ENCODE measurements at regions not wholly inside any gene's neighbourhood (a gene's known extent, or its start where the extent isn't known, plus 50 kb on each side); places are given as distances from the start of the nearest gene placed in this dataset.

GRCh38 chr5:114999176-114999575 lies 170.5 kb downstream of the TRIM36 start:
- no peak for TF ChIP-seq CTCF (IDR thresholded peaks at IDR 0.05; ENCODE audit: control insufficient read depth, extremely low read depth, insufficient read depth)
- no peak overlapping the region for H3K4me3 ChIP-seq (ENCODE audit: low read depth, low read length)
- no peak for DNase-seq (ENCODE audit: low read depth)

- no peak overlapping the region for H3K4me3 ChIP-seq (ENCODE audit: low read depth, low read length)
- DNase-seq (ENCODE audit: low read depth), result no peak
- no peak for TF ChIP-seq CTCF (IDR thresholded peaks at IDR 0.05; ENCODE audit: control insufficient read depth, extremely low read depth, insufficient read depth)
Measured at GRCh38 chr5:114989512-114989911, 180.2 kb downstream of the TRIM36 start.

DNA sequence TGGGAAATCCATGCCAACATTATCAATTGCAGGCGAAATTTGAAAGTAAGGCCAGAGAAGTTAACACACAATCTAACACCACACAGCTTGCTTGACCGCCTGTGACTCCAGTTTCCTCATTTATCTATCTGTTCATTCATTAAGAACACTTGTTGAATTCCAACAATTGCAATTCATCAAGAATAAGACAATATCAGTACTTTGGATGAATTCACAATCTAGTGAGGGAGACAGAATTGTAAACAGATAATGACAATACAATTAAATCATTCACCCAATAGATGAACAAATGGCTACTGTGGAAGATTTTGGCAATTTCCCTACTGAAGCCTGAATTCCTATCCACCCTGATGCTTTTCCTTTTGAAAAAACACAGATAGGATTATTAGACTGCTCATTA lies 181.6 kb downstream of the TRIM36 start:
- H3K4me3 ChIP-seq (ENCODE audit: low read depth, low read length), result no peak overlapping the region
- TF ChIP-seq CTCF (IDR thresholded peaks at IDR 0.05; ENCODE audit: control insufficient read depth, extremely low read depth, insufficient read depth), result no peak
- DNase-seq (ENCODE audit: low read depth), result no peak

- TF ChIP-seq CTCF (IDR thresholded peaks at IDR 0.05; ENCODE audit: control insufficient read depth, extremely low read depth, insufficient read depth), result no peak
- DNase-seq (ENCODE audit: low read depth), result no peak
- H3K4me3 ChIP-seq (ENCODE audit: low read depth, low read length), result no peak overlapping the region
Measured at GRCh38 chr5:114984796-114985195, 184.9 kb downstream of the TRIM36 start.

DNA sequence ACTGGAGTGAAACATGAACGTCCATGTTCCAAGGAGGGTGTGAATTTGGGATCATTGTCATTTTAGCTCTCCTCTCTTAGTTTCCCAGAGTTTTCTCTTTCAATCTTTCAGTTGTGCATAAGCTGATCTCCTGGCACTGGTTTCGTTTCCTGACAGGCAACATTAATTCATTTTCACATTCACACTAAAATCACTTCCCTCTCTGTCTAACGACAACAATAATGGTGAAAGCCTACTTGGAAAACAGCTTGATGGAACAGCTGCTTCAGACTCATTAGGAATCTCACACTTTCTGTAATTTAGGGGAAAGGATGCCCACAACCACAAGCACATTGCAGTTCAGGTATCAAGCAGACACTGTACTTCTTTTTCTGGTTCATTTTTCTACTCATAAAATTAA lies 188.6 kb downstream of the TRIM36 start:
- DNase-seq (ENCODE audit: low read depth), result no peak
- no peak overlapping the region for H3K4me3 ChIP-seq (ENCODE audit: low read depth, low read length)
- no peak for TF ChIP-seq CTCF (IDR thresholded peaks at IDR 0.05; ENCODE audit: control insufficient read depth, extremely low read depth, insufficient read depth)

DNA sequence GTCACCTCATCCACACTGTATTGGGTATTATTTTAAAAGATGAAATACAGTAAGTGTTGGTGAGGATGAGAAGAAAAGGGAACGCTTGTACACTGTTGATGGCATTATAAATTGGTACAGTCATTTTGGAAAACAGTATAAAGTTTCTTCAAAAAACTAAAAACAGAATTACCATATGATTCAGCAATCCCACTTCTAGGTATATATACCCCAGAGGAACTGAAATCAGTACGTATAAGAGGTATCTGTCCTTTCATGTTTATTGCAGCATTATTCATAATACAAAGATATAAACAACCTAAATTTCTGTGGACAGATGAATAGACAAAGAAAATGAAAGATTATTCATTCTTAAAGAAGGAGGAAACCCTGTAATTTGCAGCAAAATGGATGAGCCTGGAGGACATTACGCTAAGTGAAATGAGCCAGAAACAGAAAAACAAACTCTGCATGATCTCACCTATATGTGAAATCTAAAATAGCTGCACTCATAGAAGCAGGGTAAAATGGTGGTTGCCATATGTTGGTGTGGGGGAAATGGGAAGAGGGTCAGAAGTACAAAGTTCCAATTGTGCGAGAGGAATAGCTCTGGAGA lies 191.6 kb downstream of the TRIM36 start:
- no peak overlapping the region for H3K4me3 ChIP-seq (ENCODE audit: low read depth, low read length)
- DNase-seq (ENCODE audit: low read depth), result no peak
- no peak for TF ChIP-seq CTCF (IDR thresholded peaks at IDR 0.05; ENCODE audit: control insufficient read depth, extremely low read depth, insufficient read depth)

GRCh38 chr5:114969482-114969881 lies 200.2 kb downstream of the TRIM36 start:
- DNase-seq (ENCODE audit: low read depth), result peak; percentile 36
- no peak overlapping the region for H3K4me3 ChIP-seq (ENCODE audit: low read depth, low read length)
- TF ChIP-seq CTCF (IDR thresholded peaks at IDR 0.05; ENCODE audit: control insufficient read depth, extremely low read depth, insufficient read depth), result no peak

Measured in LNCaP clone FGC (cell line).